Eye (tissue), 1 donor: ENCODE measurements at regions not wholly inside any gene's neighbourhood (a gene's known extent, or its start where the extent isn't known, plus 50 kb on each side); places are given as distances from the start of the nearest gene placed in this dataset.
"Not testable (repeated sequence)": the region's sequence is repeated elsewhere in the genome, so short reads cannot be mapped to it uniquely, and the experiment has no call there.

Source experiments
- DNase-seq: peaks from one replicate; pipeline ENCODE4 v3.0.0-alpha.2; 2015

DNA sequence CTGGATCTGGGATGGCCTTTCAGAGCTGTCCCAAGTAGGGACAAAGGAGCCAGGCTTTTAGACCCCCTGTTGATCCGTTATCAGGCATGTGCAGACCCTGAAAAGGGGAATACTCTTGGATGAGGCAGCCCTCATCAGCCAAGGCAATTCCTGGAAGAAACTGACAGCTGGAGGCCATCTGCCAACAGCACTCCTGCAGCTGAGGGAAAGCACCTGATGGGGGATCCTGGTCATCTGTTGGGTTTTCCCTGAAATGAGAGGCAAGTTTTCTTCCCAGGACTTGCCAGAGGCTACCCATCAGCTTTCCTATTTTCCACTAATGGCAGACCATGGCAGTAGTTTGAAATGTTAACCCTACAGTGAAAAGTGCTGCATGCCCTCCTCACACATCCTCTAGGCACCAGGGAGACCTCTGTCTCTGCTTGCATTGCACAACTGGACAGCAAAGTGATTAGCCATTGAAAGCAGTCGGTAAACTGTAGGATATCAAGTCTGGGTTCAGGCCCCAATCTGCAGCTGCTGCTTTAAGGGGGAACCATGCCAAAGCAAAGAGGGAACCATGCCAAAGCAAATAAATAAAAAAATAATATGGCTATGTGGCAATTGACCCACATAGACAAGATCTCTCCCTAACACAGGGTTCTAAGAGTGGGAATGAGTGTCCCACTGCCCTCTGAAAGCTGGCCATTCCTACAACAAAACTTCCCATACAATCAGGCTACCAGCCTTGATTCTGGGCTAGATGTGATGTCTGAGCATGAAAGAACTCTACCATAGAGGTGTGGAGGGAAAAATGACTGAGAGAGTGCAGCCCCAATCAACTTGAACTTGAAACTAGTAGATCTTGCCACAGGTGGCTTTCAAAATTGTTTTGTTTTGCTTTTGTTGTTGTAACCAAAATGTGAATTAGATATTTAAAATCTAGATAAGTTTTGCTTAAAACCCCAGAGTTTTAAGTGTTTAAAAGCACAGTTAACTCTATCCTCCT, 232.0 kb upstream of the STT3B start:
- DNase-seq, result no peak

DNA sequence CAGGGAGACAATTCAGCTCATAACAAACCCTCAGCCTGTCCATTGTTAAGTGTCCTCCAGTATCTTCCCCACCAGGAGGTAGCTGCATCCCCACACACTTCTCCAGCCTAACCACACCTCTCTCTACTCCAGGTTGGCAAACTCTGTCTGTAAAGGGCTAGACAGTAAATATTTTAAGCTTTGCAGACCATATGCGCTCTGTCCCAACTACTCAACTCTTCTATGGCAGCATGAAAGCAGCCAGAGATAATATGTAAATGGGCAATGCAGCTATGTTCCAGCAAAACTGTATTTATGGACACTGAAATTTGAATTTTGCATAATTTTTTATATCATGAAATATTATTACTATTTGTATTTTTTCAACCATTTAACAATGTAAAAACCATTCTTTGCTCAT, 230.4 kb upstream of the STT3B start:
- no peak for DNase-seq

DNA sequence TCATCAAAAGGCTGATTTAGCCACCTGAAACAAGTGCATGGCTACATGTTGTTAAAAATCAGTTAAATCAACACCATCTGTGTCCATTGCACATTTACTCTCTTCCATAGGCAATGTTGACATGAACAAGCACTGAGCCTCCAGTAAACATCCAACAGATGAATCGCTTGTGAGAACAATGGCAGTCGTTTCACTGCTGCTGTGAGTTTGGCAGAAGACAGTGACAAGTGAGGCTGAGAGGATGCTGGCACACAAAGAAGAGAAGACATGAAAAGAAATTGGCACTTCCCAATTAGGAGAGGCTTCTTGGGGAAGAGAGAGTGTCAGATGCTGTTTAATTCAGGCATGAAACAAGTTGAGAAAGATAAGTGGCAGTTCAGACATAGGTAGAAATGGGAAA, 227.4 kb upstream of the STT3B start:
- DNase-seq, result peak; percentile 67

DNA sequence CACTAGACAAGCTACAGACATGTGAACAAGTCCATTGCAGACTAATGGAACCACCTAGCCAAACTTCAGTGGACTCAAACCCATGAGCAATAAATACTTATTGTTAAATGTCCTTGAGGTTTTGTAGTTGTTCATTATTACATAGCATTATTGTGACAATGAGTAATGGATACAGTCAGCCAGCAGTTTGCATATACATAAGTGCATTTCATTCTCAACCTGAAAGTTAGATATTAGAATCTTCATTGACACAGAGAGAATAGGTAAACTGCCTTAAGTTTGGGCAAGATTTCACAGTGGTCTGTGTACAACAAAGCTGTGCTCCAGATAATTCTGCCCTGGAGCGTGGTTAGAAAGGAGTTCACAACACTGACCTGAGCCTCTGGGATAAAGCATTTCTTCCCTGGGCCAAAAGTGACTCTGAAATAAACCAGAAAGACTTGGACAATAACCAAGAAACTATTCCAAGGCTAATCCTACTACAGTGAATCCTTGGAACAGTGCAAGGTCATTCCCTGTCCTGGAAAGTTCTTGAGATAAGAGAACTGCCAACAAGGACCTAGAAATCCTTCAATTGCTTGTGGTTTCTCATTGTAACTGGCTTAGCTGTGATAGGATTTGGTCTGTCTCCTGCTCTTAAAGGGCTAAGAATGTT, 225.5 kb upstream of the STT3B start:
- no peak for DNase-seq

DNA sequence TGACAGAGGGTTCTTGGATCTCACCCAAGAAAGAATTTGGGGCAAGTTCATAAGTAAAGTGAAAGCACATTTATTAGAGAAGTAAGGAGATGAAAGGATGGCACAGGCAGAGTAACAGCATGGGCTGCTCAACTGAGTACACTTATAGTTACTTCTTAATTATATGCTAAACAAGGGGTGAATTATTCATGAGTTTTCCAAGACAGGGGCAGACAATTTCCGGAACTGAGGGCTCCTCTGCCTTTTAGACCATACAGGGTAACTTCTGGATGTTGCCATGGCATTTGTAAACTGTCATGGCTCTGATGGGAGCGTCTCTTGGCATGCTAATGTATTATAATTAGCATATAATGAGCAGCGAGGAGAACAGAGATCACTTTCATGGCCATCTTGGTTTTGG, 221.2 kb upstream of the STT3B start:
- DNase-seq, result no peak

DNA sequence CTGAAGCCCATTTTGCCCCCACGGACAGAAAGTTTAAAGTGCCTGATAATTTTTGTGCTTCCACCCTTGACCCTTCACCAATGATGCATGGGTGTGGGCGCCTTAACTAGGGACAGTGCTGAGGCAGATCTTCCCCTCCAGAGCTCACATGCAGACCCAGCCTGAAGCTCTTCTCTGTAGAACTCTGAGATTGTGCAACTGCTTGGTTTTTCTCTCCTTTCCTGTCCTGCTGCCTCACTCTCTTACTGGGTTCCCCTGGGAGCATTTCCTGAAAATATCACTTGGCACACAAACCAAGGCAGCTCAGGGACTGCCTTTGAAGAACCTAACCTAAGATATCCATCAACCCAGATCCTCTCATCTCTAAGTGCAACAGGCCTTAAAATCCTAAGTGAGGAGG, 220.3 kb upstream of the STT3B start:
- DNase-seq, result no peak

DNA sequence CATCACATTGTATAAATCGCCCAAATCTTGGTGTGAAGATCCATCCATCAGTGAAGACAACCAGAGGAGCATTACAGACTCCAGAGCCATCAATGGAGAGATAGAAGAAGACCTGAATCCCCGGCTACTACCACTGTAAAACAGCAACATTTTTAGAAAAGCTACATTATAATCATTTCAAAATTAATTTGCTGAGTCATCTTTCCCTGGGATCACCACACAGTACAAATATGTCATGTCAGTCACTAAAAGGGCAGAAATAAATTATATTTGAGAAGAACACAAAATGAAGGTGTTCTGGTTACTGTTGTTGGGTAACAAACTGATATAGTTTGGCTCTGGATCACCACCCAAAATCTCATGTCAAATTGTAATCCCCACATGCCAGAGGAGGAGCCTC, 218.5 kb upstream of the STT3B start:
- no peak for DNase-seq

DNA sequence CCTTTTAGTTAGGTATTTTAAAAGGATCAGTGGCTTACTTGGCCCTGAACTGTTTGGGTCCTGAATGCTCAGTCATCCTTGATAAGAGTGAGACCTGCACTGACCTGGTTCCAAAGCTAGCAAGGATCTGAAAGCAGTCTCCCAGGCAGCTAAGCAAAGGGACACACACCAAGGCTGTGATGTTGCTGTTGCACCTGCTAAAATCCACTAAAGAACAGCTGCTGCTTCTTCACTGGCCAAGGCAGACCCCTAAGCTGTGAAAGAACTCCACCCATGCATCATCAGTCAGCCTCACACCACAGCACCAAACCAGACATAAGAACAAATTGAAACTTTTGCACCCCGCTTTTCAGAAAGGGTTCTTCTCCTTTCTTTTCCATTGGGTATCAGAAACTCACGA, 213.4 kb upstream of the STT3B start:
- DNase-seq, result no peak

DNA sequence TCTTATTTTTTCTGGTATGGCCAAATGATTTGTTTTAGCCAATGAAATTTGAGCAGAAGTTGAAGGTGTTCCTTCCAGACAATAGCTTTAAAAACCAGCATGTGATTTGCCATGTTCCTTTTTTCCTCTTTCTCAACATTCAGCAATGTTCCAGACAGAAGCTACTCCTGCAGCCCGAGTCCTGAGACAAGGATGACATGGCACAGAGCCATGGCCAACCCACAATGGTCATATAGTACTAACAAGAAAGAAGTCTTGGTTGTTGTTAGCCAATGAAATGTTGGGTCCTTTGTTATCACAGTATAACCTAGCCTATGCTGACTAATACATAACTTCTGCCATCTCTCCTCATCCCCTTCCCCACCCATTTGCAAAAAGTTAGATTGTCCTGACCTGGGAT, 211.1 kb upstream of the STT3B start:
- DNase-seq, result no peak

DNA sequence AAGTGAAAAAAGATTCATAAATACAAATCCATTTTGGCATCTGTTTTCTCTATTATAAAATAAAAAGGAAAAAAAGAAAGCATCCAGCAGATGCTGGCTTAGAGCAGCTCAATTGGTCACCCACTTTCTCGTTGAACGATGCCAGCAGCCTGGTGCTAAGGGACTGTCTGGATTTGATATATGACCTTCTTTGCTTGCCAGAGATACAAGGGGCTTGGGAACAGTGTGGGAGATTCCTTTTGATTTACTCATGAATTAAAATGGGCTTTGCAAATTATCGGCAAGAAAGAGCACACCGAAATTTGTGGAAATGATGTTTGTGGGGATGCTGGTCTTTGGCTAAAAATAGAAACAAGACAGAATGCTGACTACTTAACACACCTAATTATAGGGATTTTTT, 210.3 kb upstream of the STT3B start:
- no peak for DNase-seq

DNA sequence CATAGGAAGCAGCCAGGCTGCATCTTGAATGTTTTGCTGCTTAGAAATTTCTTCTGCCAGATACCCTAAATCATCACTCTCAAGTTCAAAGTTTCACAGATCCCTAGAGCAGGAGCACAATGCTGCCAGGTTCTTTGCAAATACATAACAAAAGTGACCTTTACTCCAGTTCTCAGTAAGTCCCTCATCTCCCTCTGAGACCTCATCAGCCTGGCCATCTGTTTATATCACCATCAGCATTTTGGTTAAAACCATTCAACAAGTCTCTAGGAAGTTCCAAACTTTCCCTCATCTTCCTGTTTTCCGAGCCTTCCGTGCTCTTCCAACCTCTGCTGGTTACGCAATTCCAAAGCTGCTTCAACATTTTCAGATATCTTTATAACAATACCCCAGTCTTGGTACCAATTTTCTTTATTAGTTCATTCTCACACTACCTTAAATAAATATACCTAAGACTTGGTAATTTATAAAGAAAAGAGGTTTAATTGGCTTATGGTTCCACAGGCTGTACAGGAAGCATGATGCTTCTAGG, 204.8 kb upstream of the STT3B start:
- DNase-seq, result not testable (repeated sequence)

DNA sequence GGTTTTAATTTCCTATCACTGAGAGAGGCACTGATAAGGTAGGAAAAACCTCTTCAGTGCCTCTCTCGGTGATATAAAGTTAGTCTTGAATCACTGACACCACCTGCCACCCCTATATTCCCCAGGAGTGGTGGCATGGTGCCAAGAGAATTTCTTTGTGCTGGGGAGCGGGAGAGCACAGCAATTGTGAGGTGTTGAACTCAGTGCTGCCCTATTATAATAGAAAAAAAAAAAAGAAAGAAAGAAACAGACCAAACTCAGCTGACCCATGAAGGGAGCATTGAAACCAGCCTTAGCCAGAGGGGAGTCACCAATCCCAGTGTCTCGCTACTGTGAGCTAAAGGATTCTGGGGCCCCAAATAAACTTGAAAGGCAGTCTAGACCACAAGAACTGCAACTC, 201.4 kb upstream of the STT3B start:
- no peak for DNase-seq

DNA sequence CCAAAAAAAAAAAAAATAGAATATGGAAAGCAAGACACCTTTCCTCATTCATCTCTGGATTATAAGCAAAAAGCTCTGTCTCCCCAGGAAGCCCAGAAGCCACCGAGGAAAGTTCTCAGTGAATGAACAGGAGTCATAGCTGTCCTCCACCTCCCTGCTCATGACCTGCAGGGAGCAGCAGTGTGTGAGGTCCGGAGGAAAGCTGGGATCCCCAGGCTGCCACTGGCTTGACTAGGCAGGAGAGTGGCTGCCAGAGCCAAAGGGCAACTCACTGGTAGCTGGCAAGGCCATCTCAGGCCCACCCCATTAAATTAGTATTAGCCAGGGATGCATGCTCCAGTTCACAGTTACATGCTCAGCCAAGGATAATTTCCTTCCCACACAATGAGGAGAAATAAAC, 191.6 kb upstream of the STT3B start:
- peak; percentile 35 for DNase-seq

DNA sequence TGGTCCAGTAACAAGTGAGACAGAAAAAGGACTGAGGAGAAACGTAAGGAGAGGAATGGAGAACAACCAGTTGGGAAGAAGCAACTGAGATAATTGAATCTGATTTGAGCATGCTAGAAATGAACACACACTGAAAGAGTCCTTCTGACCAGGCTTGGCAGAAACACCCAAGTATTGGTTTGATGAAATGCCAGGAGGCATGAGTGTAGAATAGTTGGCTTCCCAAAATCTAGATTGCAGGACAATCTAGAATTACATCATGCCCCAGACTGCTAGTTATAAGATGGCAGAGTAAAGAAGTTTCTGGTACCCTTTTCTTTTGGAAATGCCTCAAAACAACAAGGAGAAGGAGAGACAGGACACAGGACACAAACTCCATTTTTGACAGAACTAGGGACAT, 189.7 kb upstream of the STT3B start:
- DNase-seq, result no peak

DNA sequence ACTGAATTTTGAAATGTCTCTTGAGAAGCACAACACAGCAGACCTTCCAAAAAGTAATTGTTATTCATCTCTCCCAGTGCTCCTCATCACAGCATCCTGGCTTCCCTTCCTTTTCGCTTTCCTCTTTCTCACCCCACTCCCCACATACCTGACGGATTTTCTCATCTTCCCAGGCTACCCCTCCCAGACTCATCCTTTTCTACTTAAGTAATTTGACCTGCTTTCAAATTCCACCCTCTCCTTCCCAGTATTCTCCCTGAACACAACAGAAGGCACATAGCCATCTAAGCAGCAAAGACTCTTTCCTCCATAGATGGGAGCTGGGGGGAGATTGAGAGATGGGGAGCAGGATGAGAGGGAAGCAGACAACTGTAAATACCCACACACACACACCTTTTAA, 187.1 kb upstream of the STT3B start:
- no peak for DNase-seq

DNA sequence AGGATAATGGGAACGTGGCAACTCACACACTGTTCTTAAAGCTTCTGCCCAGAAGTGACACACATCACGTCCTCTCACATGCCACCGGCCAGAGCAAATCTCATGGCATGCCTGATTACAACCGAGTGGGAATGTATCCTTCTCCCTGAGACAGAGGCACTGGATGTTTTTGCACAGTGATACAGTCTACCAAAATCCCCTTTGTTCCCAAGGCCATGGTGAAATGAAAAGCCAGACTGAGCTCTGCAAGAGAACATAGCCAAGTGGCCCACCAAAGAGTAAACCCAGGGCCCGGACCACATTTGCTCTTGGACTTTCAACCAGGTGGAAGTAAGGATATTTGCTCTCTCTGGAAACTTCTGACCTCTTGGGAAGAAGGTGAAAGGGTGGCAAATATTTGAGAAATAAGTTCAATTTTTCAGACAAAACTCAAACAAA, 186.2 kb upstream of the STT3B start:
- no peak for DNase-seq

DNA sequence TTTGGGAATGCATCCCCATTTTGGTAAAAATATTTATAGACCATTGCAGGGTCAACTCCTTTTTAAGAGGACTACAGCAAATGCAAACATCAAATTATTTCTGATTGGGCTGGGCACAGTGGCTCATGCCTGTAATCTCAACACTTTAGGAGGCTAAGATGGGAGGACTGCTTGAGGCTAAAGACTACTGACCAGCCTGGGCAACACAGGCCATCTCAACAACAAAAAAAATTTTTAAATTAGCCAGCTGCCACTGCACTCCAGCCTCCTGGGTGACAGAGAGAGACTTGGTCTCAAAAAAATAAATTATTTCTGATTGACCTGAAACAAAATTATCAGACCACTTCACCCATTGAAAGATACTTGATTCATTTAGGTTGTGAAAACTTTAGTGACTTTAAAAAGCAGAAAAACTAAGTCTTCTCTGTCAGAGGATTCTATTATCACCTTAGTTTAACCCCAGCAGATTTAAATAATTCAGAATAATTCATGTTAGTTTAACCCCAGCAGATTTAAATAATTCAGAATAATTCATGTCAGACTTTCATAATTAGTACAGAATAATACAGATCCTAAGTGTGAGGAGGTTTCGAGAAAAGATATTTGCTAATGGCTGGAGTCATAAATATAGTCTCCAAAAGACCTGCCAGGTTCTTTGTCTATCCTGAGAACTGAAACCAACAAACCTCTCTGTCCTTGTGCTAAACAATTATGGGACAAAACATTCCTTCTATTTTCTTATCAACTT, 183.6 kb upstream of the STT3B start:
- DNase-seq, result no peak

DNA sequence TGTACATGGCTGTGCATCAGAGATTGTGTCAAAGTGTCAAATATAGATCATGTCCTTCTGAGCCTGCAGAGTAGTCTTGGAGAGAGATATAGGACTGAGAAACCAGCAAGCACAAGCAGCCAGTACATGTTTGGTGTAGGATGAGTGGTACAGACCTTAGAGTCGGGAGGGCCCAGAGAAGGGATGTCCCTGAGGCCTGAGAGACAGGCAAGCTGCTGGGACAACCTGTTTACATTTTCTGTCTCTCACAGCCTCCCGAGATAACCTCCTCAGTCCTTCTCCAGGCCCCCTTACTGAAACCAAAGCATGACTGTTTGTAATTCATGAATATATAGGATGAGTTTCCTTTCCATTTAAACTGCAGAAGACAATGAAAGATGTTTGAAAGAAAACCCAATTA, 182.4 kb upstream of the STT3B start:
- no peak for DNase-seq

DNA sequence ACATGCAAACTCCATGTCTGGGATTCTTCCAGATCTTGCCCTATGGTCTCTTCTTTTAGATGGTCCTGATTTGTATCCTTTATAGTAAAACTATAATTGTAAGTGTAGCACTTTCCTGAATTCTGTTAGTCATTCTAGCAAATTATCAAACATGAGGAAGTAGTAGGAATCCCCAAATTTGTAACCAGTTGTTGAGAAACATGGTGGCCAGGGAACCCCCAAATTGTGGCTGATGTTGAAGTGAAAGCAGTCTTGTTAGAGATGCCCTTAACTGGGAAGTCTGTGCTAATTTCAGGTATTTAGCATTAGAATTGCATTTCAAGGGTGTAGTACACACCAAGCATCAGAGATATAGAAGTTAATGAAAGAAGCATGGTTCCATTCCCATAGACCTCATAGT, 180.4 kb upstream of the STT3B start:
- DNase-seq, result no peak

DNA sequence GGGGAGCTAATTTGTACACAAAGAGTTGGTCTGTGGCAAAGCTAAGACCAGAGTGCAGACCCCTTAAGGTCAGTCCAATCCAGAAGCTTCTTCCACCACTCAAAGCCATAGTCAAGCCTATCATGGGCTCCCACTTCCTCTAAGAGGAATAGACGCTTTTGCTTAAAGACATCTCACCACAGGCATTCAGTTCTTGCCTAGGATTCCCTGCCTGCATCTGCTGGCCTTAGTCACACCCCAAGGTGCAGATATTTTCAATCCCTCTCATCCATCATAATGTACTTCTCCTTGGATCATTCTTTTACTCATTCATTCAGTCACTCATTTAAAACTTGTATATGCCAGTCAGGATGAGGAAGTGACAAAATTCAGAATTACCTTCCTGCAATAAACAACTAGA, 179.6 kb upstream of the STT3B start:
- DNase-seq, result no peak

DNA sequence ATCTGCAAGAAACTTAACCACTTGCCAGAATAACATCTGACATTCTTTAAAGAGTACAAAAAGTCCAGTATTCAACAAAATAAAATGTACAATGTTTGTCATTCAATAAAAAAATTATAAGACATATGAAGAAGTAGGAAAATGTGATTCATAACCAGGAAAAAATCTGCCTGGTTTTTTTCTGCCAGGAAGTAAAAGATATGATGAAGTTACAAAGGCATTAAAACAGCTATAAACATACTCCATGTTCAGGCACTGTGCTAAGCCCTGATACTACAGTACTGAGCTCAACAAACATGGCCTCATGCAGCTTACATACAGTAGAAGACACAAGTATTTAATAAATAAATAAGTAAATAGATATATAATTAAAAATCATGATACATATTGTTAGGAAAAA, 178.4 kb upstream of the STT3B start:
- no peak for DNase-seq

DNA sequence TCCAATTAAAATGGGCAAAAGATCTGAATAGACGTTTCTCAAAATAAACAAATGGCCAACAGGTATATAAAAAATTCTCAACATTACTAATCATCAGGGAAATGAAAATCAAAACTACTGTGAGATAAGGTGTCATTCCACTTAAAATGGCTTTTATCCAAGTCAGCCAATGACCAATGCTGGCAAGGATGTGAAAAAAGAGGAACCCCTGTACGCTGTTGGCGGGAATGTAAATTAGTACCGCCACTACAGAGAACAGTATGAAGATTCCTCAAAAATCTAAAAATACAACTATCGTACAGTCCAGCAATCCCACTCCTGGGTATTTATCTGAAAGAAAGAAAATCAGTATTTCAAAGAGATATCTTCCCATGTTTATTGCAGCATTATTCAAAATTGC, 176.9 kb upstream of the STT3B start:
- DNase-seq, result no peak

DNA sequence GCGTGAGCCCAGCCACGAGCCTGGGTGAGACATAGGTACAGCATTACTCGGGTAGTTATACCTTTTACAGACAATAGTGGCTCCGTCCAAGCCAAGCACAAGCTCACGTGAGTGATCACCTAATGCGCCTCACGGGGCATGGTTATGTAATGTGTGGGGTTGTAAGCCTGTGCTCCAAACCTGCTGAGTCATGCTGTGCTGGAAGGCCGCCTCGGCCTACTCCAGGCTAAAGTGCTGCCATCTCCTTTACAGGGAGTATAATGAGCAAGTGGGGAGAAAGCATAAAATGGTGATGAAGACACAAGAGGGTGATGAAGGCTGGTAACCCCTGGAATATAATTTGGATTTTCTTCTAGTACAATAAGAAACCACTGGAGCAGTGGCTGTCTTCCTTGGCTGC, 175.8 kb upstream of the STT3B start:
- DNase-seq, result no peak
